ENCODE measurements at regions not wholly inside any gene's neighbourhood (a gene's known extent, or its start where the extent isn't known, plus 50 kb on each side); places are given as distances from the start of the nearest gene placed in this dataset.
A peak's percentile ranks its signal among the peaks of the same experiment; 100 is the strongest.

- Histone ChIP-seq H3K36me3 (no peaks in the 10 kb centered on the region), H3K9me3 (no peaks in the 10 kb centered on the region), H3K4me3 (peak overlapping the region; percentile 20 to 57 (median 49)), H3K4me1 (peaks cover 0 to 8% (median 0%) of the 10 kb centered on the region in 4 donors), H3K27me3 (no peaks in the 10 kb centered on the region), H3K27ac (peak overlapping the region in 1 of 4 donors; percentile 50)
- 8 to 9% methylated on average over 30 of the region's 30 CpGs for WGBS, 2 donors
- DNase-seq (ENCODE audit: low spot score in 2 of 2), result peak; percentile 73 to 84
- TF ChIP-seq CTCF (IDR thresholded peaks at IDR 0.05) (peak; percentile 79 to 90 (median 86)), POLR2A (IDR thresholded peaks at IDR 0.05) (no peak), EP300 (IDR thresholded peaks at IDR 0.05) (peak in 1 of 2 donors; percentile 47)
Measured at GRCh38 chr5:42908509-42909488, 97.1 kb upstream of the SELENOP start.

- no peaks in the 10 kb centered on the region for H3K9me3 ChIP-seq
- peaks cover 0 to 8% (median 0%) of the 10 kb centered on the region in 4 donors for H3K4me1 ChIP-seq
- 60 to 62% methylated on average over 2 of the region's 2 CpGs for WGBS, 2 donors
- H3K36me3 ChIP-seq, result no peaks in the 10 kb centered on the region
- TF ChIP-seq POLR2A (IDR thresholded peaks at IDR 0.05) (no peak), CTCF (IDR thresholded peaks at IDR 0.05) (no peak), EP300 (IDR thresholded peaks at IDR 0.05) (no peak)
- no peak overlapping the region for H3K27ac ChIP-seq
- H3K4me3 ChIP-seq, result peak overlapping the region in 3 of 4 donors; percentile 43 to 57 (median 55)
- no peak for DNase-seq (ENCODE audit: low spot score in 2 of 2)
- H3K27me3 ChIP-seq, result no peaks in the 10 kb centered on the region
Measured at GRCh38 chr5:42908086-42908485, 96.4 kb upstream of the SELENOP start.

- H3K9me3 ChIP-seq, result no peaks in the 10 kb centered on the region
- no peak overlapping the region for H3K4me3 ChIP-seq
- DNase-seq (ENCODE audit: low spot score in 2 of 2), result no peak
- no peak overlapping the region for H3K27ac ChIP-seq
- no peaks in the 10 kb centered on the region for H3K27me3 ChIP-seq
- H3K36me3 ChIP-seq, result no peaks in the 10 kb centered on the region
- WGBS, 2 donors, result 74 to 86% methylated on average over 1 of the region's 1 CpG
- no peak for TF ChIP-seq CTCF (IDR thresholded peaks at IDR 0.05)
- TF ChIP-seq POLR2A (IDR thresholded peaks at IDR 0.05), result no peak
- TF ChIP-seq EP300 (IDR thresholded peaks at IDR 0.05), result no peak
- H3K4me1 ChIP-seq, result peaks cover 0 to 8% (median 0%) of the 10 kb centered on the region in 4 donors
Measured at GRCh38 chr5:42905827-42906226, 94.1 kb upstream of the SELENOP start.

GRCh38 chr5:42900734-42901133, 89.0 kb upstream of the SELENOP start:
- no peaks in the 10 kb centered on the region for H3K9me3 ChIP-seq
- no peak for DNase-seq (ENCODE audit: low spot score in 2 of 2)
- TF ChIP-seq CTCF (IDR thresholded peaks at IDR 0.05) (no peak), EP300 (IDR thresholded peaks at IDR 0.05) (no peak), POLR2A (IDR thresholded peaks at IDR 0.05) (no peak)
- no peak overlapping the region for H3K27ac ChIP-seq
- WGBS, 2 donors, result 58 to 63% methylated on average over 1 of the region's 1 CpG
- H3K27me3 ChIP-seq, result no peaks in the 10 kb centered on the region
- no peaks in the 10 kb centered on the region for H3K36me3 ChIP-seq
- H3K4me3 ChIP-seq, result no peak overlapping the region
- no peaks in the 10 kb centered on the region for H3K4me1 ChIP-seq

GRCh38 chr5:42898760-42899159, 87.1 kb upstream of the SELENOP start:
- TF ChIP-seq EP300 (IDR thresholded peaks at IDR 0.05) (no peak), POLR2A (IDR thresholded peaks at IDR 0.05) (no peak), CTCF (IDR thresholded peaks at IDR 0.05) (no peak)
- no peaks in the 10 kb centered on the region for H3K9me3 ChIP-seq
- no peak overlapping the region for H3K27ac ChIP-seq
- H3K27me3 ChIP-seq, result no peaks in the 10 kb centered on the region
- no peaks in the 10 kb centered on the region for H3K36me3 ChIP-seq
- 89 to 92% methylated on average over 10 to 13 of the region's 14 CpGs for WGBS, 2 donors
- H3K4me3 ChIP-seq, result no peak overlapping the region
- DNase-seq (ENCODE audit: low spot score in 2 of 2), result no peak
- no peaks in the 10 kb centered on the region for H3K4me1 ChIP-seq
